SU-DHL-6 (cell line): ENCODE measurements at regions not wholly inside any gene's neighbourhood (a gene's known extent, or its start where the extent isn't known, plus 50 kb on each side); places are given as distances from the start of the nearest gene placed in this dataset.

Experiments
- H2AFZ ChIP-seq: fragments of 200-600 bp; sonication (generic); 2 replicates; pipeline ENCODE4 v1.6.1; 2014; ENCODE audit warnings: low read depth, mild to moderate bottlenecking, moderate library complexity, mixed read lengths, antibody characterized with exemption, low read length; ENCODE audit not compliant: severe bottlenecking
- H3F3A ChIP-seq: fragments of 200-600 bp; shearing (Covaris generic); 2 replicates; pipeline ENCODE4 v1.6.0; 2016; ENCODE audit warnings: antibody characterized with exemption, mild to moderate bottlenecking; ENCODE audit not compliant: insufficient read depth
- H3K27ac ChIP-seq: fragments of 200-600 bp; sonication (generic); 2 replicates; pipeline ENCODE4 v1.5.1; 2016; ENCODE audit warnings: low read depth, mild to moderate bottlenecking, low read length, moderate library complexity, mixed read lengths
- H3K27me3 ChIP-seq: fragments of 200-600 bp; sonication (generic), shearing (Covaris generic); 2 replicates; pipeline ENCODE4 v1.6.0; 2014; ENCODE audit warnings: mild to moderate bottlenecking, low read length
- H3K36me3 ChIP-seq: fragments of 200-600 bp; sonication (generic); 2 replicates; pipeline ENCODE4 v1.6.1; 2014; ENCODE audit warnings: mild to moderate bottlenecking, low read length, mixed read lengths
- H3K4me2 ChIP-seq: fragments of 300-600, 200-600 bp; shearing (Covaris generic), sonication (generic); 2 replicates; pipeline ENCODE4 v1.6.0; 2014; ENCODE audit warnings: low read length, low read depth, mild to moderate bottlenecking; ENCODE audit not compliant: poor library complexity, severe bottlenecking
- H3K4me3 ChIP-seq: fragments of 200-600 bp; sonication (generic); 2 replicates; pipeline ENCODE4 v1.5.1; 2014; ENCODE audit warnings: antibody characterized with exemption, low read length, mild to moderate bottlenecking, mixed read lengths; ENCODE audit not compliant: insufficient read depth, poor library complexity, severe bottlenecking
- H3K79me2 ChIP-seq: fragments of 200-600 bp; sonication (generic); 2 replicates; pipeline ENCODE4 v1.6.1; 2014; ENCODE audit warnings: mild to moderate bottlenecking, low read length, moderate library complexity; ENCODE audit not compliant: insufficient read depth
- H3K9ac ChIP-seq: fragments of 200-600 bp; sonication (generic); 2 replicates; pipeline ENCODE4 v1.7.0; 2014; ENCODE audit warnings: mild to moderate bottlenecking, low read length
- H3K9me2 ChIP-seq: fragments of 200-600 bp; sonication (generic); replicated peaks from 2 replicates; pipeline ENCODE4 v1.6.1; 2014; ENCODE audit warnings: low read length; ENCODE audit not compliant: insufficient read depth
- H3K9me3 ChIP-seq: fragments of 200-600 bp; sonication (generic); 2 replicates; pipeline ENCODE4 v1.6.1; 2014; ENCODE audit warnings: low read length, mixed read lengths; ENCODE audit not compliant: insufficient read depth
- H4K20me1 ChIP-seq: fragments of 200-600 bp; sonication (generic); 2 replicates; pipeline ENCODE4 v1.6.1; 2014; ENCODE audit warnings: low read depth, mild to moderate bottlenecking, antibody characterized with exemption, low read length, moderate library complexity, mixed read lengths
- CTCF ChIP-seq: fragments of 200-600 bp; sonication (generic); IDR thresholded peaks from one replicate; pipeline ENCODE4 v1.5.1; 2017; ENCODE audit warnings: antibody characterized with exemption, mild to moderate bottlenecking, low read length, moderate library complexity; ENCODE audit not compliant: insufficient read depth, poor library complexity, severe bottlenecking
- EZH2phosphoT487 ChIP-seq: fragments of 200-600 bp; sonication (generic), shearing (Covaris generic); conservative IDR thresholded peaks from 2 replicates; pipeline ENCODE4 v1.6.1; 2018; ENCODE audit warnings: mild to moderate bottlenecking, antibody characterized with exemption, low read length, moderate library complexity, mixed read lengths

- no peaks in the 10 kb centered on the region for H3K9me2 ChIP-seq
- no peak overlapping the region for H3K27ac ChIP-seq
- H3K4me2 ChIP-seq: no peak overlapping the region
These were observed 173.7 kb downstream of the AREG start for GRCh38 chr4:74618659-74619058.

GRCh38 chr4:74619931-74620702 lies 174.2 kb downstream of the BTC start:
- Histone ChIP-seq H3K9me2 (no peaks in the 10 kb centered on the region), H3K4me3 (no peak overlapping the region), H4K20me1 (no peaks in the 10 kb centered on the region), H3K9ac (no peak overlapping the region), H3F3A (no peaks in the 10 kb centered on the region), H3K27me3 (no peaks in the 10 kb centered on the region), H2AFZ (no peak overlapping the region), H3K79me2 (no peaks in the 10 kb centered on the region), H3K4me2 (no peak overlapping the region), H3K27ac (no peak overlapping the region), H3K9me3 (no peaks in the 10 kb centered on the region), H3K36me3 (no peaks in the 10 kb centered on the region)
- no peak for TF ChIP-seq EZH2phosphoT487
- TF ChIP-seq CTCF: no peak

More at GRCh38 chr4:74618659-74619058, 173.7 kb downstream of the AREG start:
- TF ChIP-seq CTCF (no peak), EZH2phosphoT487 (no peak)
- no peak overlapping the region for H3K9ac ChIP-seq
- H2AFZ ChIP-seq: no peak overlapping the region
- no peaks in the 10 kb centered on the region for H3K27me3 ChIP-seq
- no peaks in the 10 kb centered on the region for H3K9me3 ChIP-seq
- H3F3A ChIP-seq: no peaks in the 10 kb centered on the region
- H3K4me3 ChIP-seq: no peak overlapping the region
- no peaks in the 10 kb centered on the region for H3K36me3 ChIP-seq
- H3K79me2 ChIP-seq: no peaks in the 10 kb centered on the region
- no peaks in the 10 kb centered on the region for H4K20me1 ChIP-seq

GRCh38 chr4:74621616-74622015 lies 172.7 kb downstream of the BTC start:
- H3K27me3 ChIP-seq: no peaks in the 10 kb centered on the region
- H3K36me3 ChIP-seq: no peaks in the 10 kb centered on the region
- no peak for TF ChIP-seq EZH2phosphoT487
- no peak for TF ChIP-seq CTCF
- no peak overlapping the region for H3K4me2 ChIP-seq
- no peaks in the 10 kb centered on the region for H3F3A ChIP-seq
- no peaks in the 10 kb centered on the region for H3K9me3 ChIP-seq
- no peak overlapping the region for H3K9ac ChIP-seq
- H3K79me2 ChIP-seq: no peaks in the 10 kb centered on the region
- no peak overlapping the region for H2AFZ ChIP-seq
- H3K9me2 ChIP-seq: no peaks in the 10 kb centered on the region
- no peak overlapping the region for H3K27ac ChIP-seq
- no peaks in the 10 kb centered on the region for H4K20me1 ChIP-seq
- H3K4me3 ChIP-seq: no peak overlapping the region
